Fibroblast of mammary gland (primary cell): ENCODE measurements at regions not wholly inside any gene's neighbourhood (a gene's known extent, or its start where the extent isn't known, plus 50 kb on each side); places are given as distances from the start of the nearest gene placed in this dataset.

Experiments used
- DNase-seq: peaks from one replicate; pipeline ENCODE4 v3.0.0-alpha.2; 2010; ENCODE audit warnings: low read depth
- H3K4me3 ChIP-seq: 2 replicates; pipeline ENCODE4 v1.5.1; 2011; ENCODE audit warnings: low read depth, mild to moderate bottlenecking, low read length, moderate library complexity; ENCODE audit not compliant: control insufficient read depth
- TF ChIP-seq, protein P1 (sequence below): conservative IDR thresholded peaks from 2 replicates; pipeline ENCODE4 v1.5.1; 2011; ENCODE audit warnings: low read depth, low read length, inconsistent platforms; ENCODE audit not compliant: control insufficient read depth, insufficient read depth

DNA sequence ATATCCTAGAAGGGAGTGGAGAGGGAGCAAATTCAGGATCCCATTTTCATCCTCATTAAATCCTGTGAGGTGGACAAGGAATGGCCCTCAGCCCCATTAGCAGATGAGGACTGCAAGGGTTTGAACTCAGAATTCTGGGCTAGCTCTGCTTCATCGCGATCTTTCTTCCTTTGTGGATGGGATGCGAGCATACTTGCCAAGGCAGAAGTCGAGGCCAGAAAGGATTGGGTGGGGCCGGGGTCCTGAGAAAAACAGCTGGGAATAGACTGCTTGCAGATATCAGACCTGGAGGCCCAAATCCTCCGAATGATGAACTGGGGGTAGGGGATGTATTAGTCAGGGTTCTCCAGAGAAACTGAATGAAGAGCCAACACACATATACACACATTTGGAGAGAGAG lies 179.0 kb downstream of the CHST1 start:
- H3K4me3 ChIP-seq: no peak overlapping the region
- TF ChIP-seq, protein P1, sequence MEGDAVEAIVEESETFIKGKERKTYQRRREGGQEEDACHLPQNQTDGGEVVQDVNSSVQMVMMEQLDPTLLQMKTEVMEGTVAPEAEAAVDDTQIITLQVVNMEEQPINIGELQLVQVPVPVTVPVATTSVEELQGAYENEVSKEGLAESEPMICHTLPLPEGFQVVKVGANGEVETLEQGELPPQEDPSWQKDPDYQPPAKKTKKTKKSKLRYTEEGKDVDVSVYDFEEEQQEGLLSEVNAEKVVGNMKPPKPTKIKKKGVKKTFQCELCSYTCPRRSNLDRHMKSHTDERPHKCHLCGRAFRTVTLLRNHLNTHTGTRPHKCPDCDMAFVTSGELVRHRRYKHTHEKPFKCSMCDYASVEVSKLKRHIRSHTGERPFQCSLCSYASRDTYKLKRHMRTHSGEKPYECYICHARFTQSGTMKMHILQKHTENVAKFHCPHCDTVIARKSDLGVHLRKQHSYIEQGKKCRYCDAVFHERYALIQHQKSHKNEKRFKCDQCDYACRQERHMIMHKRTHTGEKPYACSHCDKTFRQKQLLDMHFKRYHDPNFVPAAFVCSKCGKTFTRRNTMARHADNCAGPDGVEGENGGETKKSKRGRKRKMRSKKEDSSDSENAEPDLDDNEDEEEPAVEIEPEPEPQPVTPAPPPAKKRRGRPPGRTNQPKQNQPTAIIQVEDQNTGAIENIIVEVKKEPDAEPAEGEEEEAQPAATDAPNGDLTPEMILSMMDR: no peak
- no peak for DNase-seq

DNA sequence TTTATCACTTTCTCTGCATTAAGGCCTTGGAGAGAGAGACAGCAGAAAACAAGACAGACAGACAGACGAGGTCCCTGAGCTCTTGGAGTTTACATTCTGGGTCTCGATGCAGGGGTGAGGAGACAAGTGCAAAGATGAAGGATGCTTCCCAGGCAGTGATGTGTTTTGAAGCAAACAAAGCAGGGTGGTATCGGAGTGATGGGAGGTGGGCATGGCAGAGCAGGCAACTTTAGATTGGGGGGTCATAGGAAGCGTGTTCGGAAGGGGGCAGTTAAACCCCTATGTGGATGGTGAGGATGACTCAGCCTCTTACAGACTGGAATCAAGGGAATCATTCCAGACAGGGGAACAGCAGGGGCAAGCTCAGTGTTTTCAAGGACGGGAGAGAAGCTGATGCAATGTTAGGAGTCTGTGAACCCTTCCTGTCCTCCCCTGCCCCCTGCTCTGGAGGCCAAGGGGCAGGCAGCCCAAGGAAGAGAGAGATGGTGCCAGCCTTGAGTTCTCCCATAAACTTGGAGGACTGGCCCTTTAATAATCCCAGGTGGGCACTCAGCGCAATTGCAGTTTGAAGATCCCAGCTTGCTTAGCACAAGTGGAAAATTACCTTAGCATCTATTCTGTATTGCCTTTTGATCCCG lies 180.2 kb downstream of the CHST1 start:
- TF ChIP-seq, protein P1: no peak
- no peak for DNase-seq
- no peak overlapping the region for H3K4me3 ChIP-seq

DNA sequence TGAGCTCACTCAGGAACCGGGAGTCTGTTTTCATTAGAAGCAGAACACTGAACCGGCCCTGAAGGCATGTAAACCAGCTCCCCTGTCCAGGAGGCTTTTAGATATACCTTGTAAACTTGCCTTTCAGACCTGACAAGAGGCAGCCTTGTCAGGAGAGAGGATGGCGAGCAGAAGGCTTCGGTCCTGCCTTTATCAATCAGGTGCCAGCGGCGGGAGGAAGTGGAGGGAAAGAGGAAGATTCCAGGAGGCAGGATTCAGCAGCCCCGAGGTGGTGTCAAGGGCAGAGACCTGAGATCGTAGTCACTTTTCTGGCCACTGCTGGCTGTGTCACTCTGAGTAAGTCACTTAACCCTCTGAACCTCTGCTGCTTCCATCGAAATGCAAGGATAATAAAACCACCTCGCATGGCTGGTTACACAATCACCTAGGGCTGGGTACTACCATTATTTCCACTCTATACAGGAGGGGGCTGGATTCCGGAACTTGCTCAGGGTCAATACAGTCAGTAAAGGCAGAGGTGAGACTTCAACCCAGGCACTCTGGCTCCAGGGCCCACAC lies 181.0 kb downstream of the CHST1 start:
- no peak overlapping the region for H3K4me3 ChIP-seq
- no peak for DNase-seq
- TF ChIP-seq, protein P1: no peak

DNA sequence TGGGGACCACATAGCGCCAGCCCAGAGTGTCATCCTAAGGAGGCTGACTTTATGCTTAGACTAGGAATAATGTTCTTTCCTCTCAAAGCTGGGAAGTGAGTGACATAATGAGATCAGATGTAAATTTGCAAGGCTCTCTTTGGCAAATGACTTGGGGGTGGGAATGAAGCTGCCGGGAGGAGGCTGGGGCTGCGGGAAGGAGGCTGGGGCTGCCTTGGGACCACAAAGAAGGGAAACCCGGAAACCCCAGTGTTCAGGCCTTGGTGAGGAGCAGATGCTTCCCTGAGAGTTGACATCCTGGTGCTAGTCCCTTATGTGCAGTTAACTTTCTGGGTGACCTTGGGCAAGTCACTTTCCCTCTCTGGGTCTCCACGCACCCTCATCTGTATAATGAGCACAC lies 182.0 kb downstream of the CHST1 start:
- TF ChIP-seq, protein P1: no peak
- DNase-seq: no peak
- H3K4me3 ChIP-seq: no peak overlapping the region

DNA sequence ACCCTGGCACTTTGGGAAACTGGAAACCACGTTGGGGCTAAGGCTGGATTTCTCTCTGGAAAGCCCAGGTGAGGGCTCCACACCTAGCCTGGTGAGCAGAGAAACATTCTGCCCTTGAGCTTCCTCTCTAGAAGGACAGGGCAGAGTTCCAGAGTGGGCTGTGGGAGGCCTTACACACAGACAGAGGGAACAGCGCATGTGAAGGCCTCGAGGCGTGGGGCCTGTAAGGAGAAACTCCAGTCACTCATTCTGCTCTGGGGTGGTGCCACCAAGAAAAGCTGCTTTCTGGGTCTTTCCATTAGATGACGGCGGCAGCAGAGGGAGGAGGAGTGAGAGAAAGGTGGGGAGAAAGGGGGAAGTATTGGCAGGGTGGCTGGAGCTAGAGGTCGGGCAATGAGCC lies 183.1 kb downstream of the CHST1 start:
- no peak for DNase-seq
- TF ChIP-seq, protein P1: no peak
- H3K4me3 ChIP-seq: no peak overlapping the region

DNA sequence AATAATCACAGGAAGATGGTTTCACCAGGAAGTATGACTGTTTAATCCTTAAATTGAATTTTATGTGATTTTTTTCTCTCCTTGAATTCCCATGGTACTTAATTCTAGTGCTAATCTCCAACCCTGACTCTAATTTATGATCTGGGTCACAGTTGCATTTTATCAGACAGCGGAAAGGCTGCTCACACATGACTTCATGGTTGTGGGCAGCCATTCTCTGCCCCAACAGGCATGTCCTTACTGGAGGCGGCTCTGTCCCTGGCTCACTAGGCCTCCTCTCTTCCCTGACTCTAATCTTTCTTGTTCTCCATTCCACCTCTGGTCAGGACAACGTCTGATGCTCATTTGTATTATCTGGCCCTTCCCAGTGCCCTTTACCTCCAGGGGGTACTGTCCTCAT lies 184.4 kb downstream of the CHST1 start:
- H3K4me3 ChIP-seq: no peak overlapping the region
- TF ChIP-seq, protein P1: no peak
- DNase-seq: no peak
